ENCODE measurements at regions not wholly inside any gene's neighbourhood (a gene's known extent, or its start where the extent isn't known, plus 50 kb on each side); places are given as distances from the start of the nearest gene placed in this dataset.

DNA sequence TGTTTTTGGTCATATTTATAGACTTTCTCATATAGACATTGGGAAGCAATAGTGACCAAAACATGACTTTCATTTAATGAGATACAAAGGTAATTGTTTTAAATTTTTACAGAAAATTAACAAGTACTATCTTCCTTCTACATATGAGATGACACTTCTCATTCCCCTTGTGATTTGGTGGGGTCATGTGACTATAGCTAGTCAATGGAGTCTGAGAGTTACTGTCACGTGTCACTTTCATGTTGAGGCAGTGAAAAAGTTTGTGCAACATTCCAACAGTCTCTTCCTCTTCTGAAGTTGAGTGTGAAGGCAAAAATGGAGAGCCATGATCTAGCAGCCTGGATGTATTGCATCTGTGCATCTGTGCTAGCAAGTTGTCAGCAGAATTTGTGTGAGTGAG is 618.3 kb upstream of the LRRC4C start:
- DNase-seq (ENCODE audit: low spot score) (no peak), FAIRE-seq (no peak), ATAC-seq (no peak)
- no peak overlapping the region for H2AFZ ChIP-seq (ENCODE audit: low read length)
- peaks cover 88% of the 10 kb centered on the region for H3K9me3 ChIP-seq (ENCODE audit: low read length)
- ChIA-PET CTCF (ENCODE audit: low intra/inter-chr PET ratio, low total read pairs) (no interaction called here), POLR2A (no interaction called here)
- H3K4me3 ChIP-seq (replicated peaks in 1 of 3; ENCODE audit: insufficient read depth in 1 of 3, low read depth in 2 of 3, low read length in 3 of 3), result no peak overlapping the region
- H3K9ac ChIP-seq (ENCODE audit: insufficient read depth, low read depth, low read length), result no peak overlapping the region
- WGBS (ENCODE audit: low lambda C conversion rate), result 0% methylated on average over 1 of the region's 1 CpG
- in situ Hi-C loops (cut with HindIII; ENCODE audit: extremely low pct_ligation_motif_present, low pct_unique_long_range_greater_than_20kb) (no loop called here), intact Hi-C loops (cut with micrococcal nuclease; ENCODE audit: unreplicated experiment) (no loop called here)
- no peaks in the 10 kb centered on the region for H3K4me1 ChIP-seq (ENCODE audit: insufficient read depth, low read length)
- H3K27me3 ChIP-seq (ENCODE audit: control insufficient read depth in 1 of 2, insufficient read depth in 2 of 2, low read length in 2 of 2), result no peaks in the 10 kb centered on the region
- H3K79me2 ChIP-seq (ENCODE audit: insufficient read depth, low read length), result no peaks in the 10 kb centered on the region
- H3K36me3 ChIP-seq (replicated peaks in 1 of 2; ENCODE audit: control insufficient read depth in 1 of 2, insufficient read depth in 2 of 2, low read length in 2 of 2), result no peaks in the 10 kb centered on the region
- TF ChIP-seq ZNF260 (CRISPR knock-in tag; IDR thresholded peaks at IDR 0.05; ENCODE audit: borderline replicate concordance, low read depth) (no peak), NONO (IDR thresholded peaks at IDR 0.05) (no peak), NONO (CRISPR knock-in tag; conservative IDR thresholded peaks at IDR 0.05) (no peak), ZFP37 (CRISPR knock-in tag; IDR thresholded peaks at IDR 0.05; ENCODE audit: borderline replicate concordance) (no peak), ZNF335 (CRISPR knock-in tag; IDR thresholded peaks at IDR 0.05) (no peak), MAFK (conservative IDR thresholded peaks at IDR 0.05 in 1 of 2, IDR thresholded peaks at IDR 0.05 in 1 of 2; ENCODE audit: low read length in 2 of 2) (no peak), RAD51 (IDR thresholded peaks at IDR 0.05; ENCODE audit: borderline replicate concordance) (peak; percentile 39; the same call in 1 of the 2 replicates), USF2 (IDR thresholded peaks at IDR 0.05; ENCODE audit: low read depth, low read length) (peak; percentile 44; the same call in 1 of the 2 replicates), USF2 (CRISPR knock-in tag; IDR thresholded peaks at IDR 0.05; ENCODE audit: borderline replicate concordance) (no peak)
- TF ChIP-seq, protein P1, sequence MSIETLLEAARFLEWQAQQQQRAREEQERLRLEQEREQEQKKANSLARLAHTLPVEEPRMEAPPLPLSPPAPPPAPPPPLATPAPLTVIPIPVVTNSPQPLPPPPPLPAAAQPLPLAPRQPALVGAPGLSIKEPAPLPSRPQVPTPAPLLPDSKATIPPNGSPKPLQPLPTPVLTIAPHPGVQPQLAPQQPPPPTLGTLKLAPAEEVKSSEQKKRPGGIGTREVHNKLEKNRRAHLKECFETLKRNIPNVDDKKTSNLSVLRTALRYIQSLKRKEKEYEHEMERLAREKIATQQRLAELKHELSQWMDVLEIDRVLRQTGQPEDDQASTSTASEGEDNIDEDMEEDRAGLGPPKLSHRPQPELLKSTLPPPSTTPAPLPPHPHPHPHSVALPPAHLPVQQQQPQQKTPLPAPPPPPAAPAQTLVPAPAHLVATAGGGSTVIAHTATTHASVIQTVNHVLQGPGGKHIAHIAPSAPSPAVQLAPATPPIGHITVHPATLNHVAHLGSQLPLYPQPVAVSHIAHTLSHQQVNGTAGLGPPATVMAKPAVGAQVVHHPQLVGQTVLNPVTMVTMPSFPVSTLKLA (IDR thresholded peaks at IDR 0.05), result peak; percentile 56
- no peak overlapping the region for H3K27ac ChIP-seq (ENCODE audit: extremely low read length, insufficient read depth, low read length)
- no TSS peak for BruUV-seq (replicated peaks)
- H3K4me2 ChIP-seq (ENCODE audit: low read depth, low read length), result no peak overlapping the region
- no peaks in the 10 kb centered on the region for H4K20me1 ChIP-seq (ENCODE audit: insufficient read depth, low read length)
